Superior temporal gyrus (tissue), 1 donor: ENCODE measurements at regions not wholly inside any gene's neighbourhood (a gene's known extent, or its start where the extent isn't known, plus 50 kb on each side); places are given as distances from the start of the nearest gene placed in this dataset.
A peak's percentile ranks its signal among the peaks of the same experiment; 100 is the strongest.

Source experiments
- DNase-seq: peaks from one replicate; pipeline ENCODE4 v3.0.0-alpha.2; 2016; ENCODE audit errors: extremely low spot score

- DNase-seq = no peak
These were observed 370.2 kb upstream of the USP24 start for GRCh38 chr1:55585402-55585792.

- peak; percentile 35 for DNase-seq
These were observed 369.6 kb upstream of the USP24 start for GRCh38 chr1:55584526-55585401.

- no peak for DNase-seq
These were observed 366.9 kb upstream of the USP24 start for GRCh38 chr1:55582084-55582483.

GRCh38 chr1:55580845-55581332 lies 365.7 kb upstream of the USP24 start:
- peak; percentile 71 for DNase-seq

GRCh38 chr1:55579332-55580001 lies 364.3 kb upstream of the USP24 start:
- no peak for DNase-seq

GRCh38 chr1:55578646-55579045 lies 363.5 kb upstream of the USP24 start:
- DNase-seq = no peak

GRCh38 chr1:55575571-55576279 lies 360.6 kb upstream of the USP24 start:
- DNase-seq = peak; percentile 74

- DNase-seq = no peak
These were observed 359.6 kb upstream of the USP24 start for GRCh38 chr1:55574691-55575225.

GRCh38 chr1:55572878-55573734 lies 357.9 kb upstream of the USP24 start:
- no peak for DNase-seq

GRCh38 chr1:55571767-55572166 lies 356.6 kb upstream of the USP24 start:
- DNase-seq = no peak

GRCh38 chr1:55569417-55569816 lies 354.3 kb upstream of the USP24 start:
- DNase-seq = no peak

- no peak for DNase-seq
These were observed 353.6 kb upstream of the USP24 start for GRCh38 chr1:55568732-55569131.

- DNase-seq = no peak
These were observed 345.1 kb upstream of the USP24 start for GRCh38 chr1:55560266-55560665.

- no peak for DNase-seq
These were observed 344.7 kb upstream of the USP24 start for GRCh38 chr1:55559842-55560241.

- DNase-seq = peak; percentile 61
These were observed 344.0 kb upstream of the USP24 start for GRCh38 chr1:55559161-55559611.

- no peak for DNase-seq
These were observed 343.4 kb upstream of the USP24 start for GRCh38 chr1:55558515-55558914.

- no peak for DNase-seq
These were observed 341.0 kb upstream of the USP24 start for GRCh38 chr1:55555956-55556725.

GRCh38 chr1:55554611-55555010 lies 339.4 kb upstream of the USP24 start:
- no peak for DNase-seq

GRCh38 chr1:55552636-55553035 lies 337.5 kb upstream of the USP24 start:
- DNase-seq = no peak

GRCh38 chr1:55547405-55547804 lies 332.2 kb upstream of the USP24 start:
- no peak for DNase-seq
